ENCODE measurements at regions not wholly inside any gene's neighbourhood (a gene's known extent, or its start where the extent isn't known, plus 50 kb on each side); places are given as distances from the start of the nearest gene placed in this dataset.
"Not testable (repeated sequence)": the region's sequence is repeated elsewhere in the genome, so short reads cannot be mapped to it uniquely, and the experiment has no call there.

- DNase-seq (ENCODE audit: low read depth) = no peak
Observed at GRCh38 chr18:65287652-65288051, 463.2 kb upstream of the CDH7 start.

GRCh38 chr18:65282096-65282495 lies 468.7 kb upstream of the CDH7 start:
- DNase-seq (ENCODE audit: low read depth) = no peak

GRCh38 chr18:65279668-65280305 lies 471.0 kb upstream of the CDH7 start:
- no peak for DNase-seq (ENCODE audit: low read depth)

GRCh38 chr18:65278939-65279667 lies 471.7 kb upstream of the CDH7 start:
- DNase-seq (ENCODE audit: low read depth) = no peak

- no peak for DNase-seq (ENCODE audit: low read depth)
Observed at GRCh38 chr18:65269375-65269774, 481.4 kb upstream of the CDH7 start.

- no peak for DNase-seq (ENCODE audit: low read depth)
Observed at GRCh38 chr18:65265761-65266160, 485.1 kb upstream of the CDH7 start.

- no peak for DNase-seq (ENCODE audit: low read depth)
Observed at GRCh38 chr18:65260030-65260429, 490.8 kb upstream of the CDH7 start.

- DNase-seq (ENCODE audit: low read depth) = no peak
Observed at GRCh38 chr18:65259403-65259802, 491.4 kb upstream of the CDH7 start.

GRCh38 chr18:65257149-65257548 lies 493.7 kb upstream of the CDH7 start:
- no peak for DNase-seq (ENCODE audit: low read depth)

GRCh38 chr18:65255417-65255816 lies 495.4 kb upstream of the CDH7 start:
- no peak for DNase-seq (ENCODE audit: low read depth)

- no peak for DNase-seq (ENCODE audit: low read depth)
Observed at GRCh38 chr18:65239787-65240186, 511.0 kb upstream of the CDH7 start.

- DNase-seq (ENCODE audit: low read depth) = no peak
Observed at GRCh38 chr18:65235966-65236624, 514.7 kb upstream of the CDH7 start.

GRCh38 chr18:65230311-65230710 lies 520.5 kb upstream of the CDH7 start:
- DNase-seq (ENCODE audit: low read depth) = no peak

- no peak for DNase-seq (ENCODE audit: low read depth)
Observed at GRCh38 chr18:65227970-65228369, 522.8 kb upstream of the CDH7 start.

GRCh38 chr18:65221736-65222135 lies 529.1 kb upstream of the CDH7 start:
- DNase-seq (ENCODE audit: low read depth) = no peak

- DNase-seq (ENCODE audit: low read depth) = no peak
Observed at GRCh38 chr18:65221115-65221514, 529.7 kb upstream of the CDH7 start.

- DNase-seq (ENCODE audit: low read depth) = no peak
Observed at GRCh38 chr18:65215865-65216466, 534.8 kb upstream of the CDH7 start.

GRCh38 chr18:65214456-65214855 lies 536.4 kb upstream of the CDH7 start:
- peak; percentile 3 for DNase-seq (ENCODE audit: low read depth)

GRCh38 chr18:65206551-65207260 lies 544.1 kb upstream of the CDH7 start:
- DNase-seq (ENCODE audit: low read depth) = no peak

- no peak for DNase-seq (ENCODE audit: low read depth)
Observed at GRCh38 chr18:65202091-65202490, 548.7 kb upstream of the CDH7 start.

GRCh38 chr18:65175681-65176080 lies 575.1 kb upstream of the CDH7 start:
- no peak for DNase-seq (ENCODE audit: low read depth)

GRCh38 chr18:65162086-65162485 lies 588.7 kb upstream of the CDH7 start:
- not testable (repeated sequence) for DNase-seq (ENCODE audit: low read depth)

Measured in RPMI7951 (cell line).